GM19328 (cell line): ENCODE measurements at regions not wholly inside any gene's neighbourhood (a gene's known extent, or its start where the extent isn't known, plus 50 kb on each side); places are given as distances from the start of the nearest gene placed in this dataset.
"Not testable (repeated sequence)": the region's sequence is repeated elsewhere in the genome, so short reads cannot be mapped to it uniquely, and the experiment has no call there.

ENCODE experiments used
- ATAC-seq: cut with Tn5 transposase; IDR thresholded peaks from one replicate; pipeline ENCODE4 v1.9.1; 2021; ENCODE audit warnings: mild to moderate bottlenecking, moderate library complexity; ENCODE audit not compliant: unreplicated experiment

DNA sequence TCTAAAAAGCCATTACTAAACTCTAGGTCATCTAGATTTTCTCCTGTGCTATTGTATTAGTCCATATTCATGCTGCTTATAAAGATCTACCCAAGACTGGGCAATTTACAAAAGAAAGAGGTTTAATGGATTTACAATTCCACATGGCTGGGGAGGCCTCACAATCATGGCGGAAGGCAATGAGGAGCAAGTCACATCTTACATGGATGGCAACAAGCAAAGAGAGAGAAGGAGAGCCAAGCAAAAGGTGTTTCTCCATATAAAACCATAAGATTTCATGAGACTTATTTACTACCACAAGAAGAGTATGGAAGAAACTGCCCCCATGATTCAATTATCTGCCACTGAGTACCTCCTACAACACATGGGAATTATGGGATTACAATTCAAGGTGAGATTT, 69.6 kb upstream of the CCDC6 start:
- not testable (repeated sequence) for ATAC-seq

GRCh38 chr10:59971915-59972314, 65.6 kb upstream of the CCDC6 start:
- no peak for ATAC-seq

DNA sequence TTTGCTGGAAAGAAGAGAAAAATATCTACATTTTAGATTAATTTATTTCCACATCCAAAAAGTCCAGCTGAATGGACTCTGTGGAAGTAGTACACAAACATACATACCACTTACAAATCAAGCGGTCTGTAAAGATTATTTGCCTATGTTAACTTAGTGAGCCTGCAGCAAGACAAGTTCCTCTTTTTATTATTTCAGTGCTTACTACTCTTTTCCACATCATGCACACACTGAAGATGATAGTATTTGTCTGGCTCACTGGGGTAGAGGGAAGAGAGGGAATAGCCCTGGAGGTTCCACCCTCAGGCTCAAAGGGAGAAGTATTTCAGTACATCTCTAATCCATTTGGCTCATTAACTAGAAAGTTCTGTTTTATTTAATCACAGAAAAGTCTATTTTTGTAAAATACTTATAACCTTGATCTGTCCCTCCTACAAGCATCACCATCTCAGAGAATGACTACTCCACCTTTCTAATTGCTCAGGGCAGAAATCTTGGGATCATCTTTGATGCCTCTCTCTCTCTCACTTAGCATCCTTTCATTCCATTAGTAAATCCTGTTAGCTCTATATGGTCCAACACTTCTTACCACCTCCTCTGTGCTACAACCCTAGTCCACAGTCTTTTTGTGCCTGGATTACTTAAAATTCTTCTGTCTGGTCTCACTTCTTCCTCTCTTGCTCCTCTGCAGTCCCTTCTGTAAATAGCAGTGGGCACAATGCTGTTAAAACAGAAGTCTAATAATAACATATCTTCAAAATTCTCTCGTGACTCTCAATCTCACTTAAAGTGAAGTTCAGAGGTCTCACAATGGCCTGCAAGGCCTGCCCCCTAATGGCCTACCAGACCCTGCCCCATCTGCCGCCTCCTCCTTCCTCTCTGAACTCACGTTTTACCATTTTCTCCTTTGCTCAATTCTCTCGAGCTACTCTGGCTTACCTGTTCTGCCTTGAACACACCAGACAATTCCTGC, 64.3 kb upstream of the CCDC6 start:
- peak; percentile 92 for ATAC-seq

DNA sequence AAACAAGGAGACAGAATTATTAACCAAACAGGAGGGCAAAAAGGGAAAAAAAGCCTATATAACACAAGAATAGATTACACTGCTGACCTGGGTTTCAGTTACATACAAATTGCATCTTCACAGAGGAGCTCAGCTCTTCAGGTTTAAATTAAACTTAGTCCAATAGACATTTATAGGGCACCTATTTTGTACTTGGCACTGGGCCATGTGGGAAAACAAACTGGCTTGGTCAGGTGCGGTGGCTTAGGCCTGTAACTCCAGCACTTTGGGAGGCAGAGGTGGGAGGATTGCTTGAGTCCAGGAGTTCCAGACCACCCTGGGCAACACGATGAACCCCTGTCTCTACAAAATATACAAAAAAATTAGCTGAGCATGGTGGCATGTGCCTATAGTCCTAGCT, 62.3 kb upstream of the CCDC6 start:
- no peak for ATAC-seq

DNA sequence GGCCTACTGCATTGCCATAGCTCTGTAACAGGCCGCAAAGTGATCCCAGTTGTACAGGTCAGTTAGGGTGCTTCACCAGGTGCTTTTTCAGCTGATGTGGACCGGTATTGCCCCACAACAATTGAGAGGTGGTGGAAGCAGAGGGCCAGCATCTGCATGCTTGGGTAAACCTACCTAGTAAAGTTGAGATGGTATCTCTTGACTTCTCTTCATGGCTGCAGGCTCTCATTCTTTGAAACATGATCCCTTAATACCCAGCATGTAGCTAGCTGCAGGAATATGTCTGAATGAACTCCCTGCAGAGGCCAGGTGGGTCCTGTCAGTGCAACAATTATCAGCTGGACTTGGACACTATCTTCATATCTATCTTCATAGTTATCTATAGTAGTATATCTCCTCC, 60.7 kb upstream of the CCDC6 start:
- ATAC-seq: no peak

GRCh38 chr10:59965899-59966650, 59.7 kb upstream of the CCDC6 start:
- no peak for ATAC-seq

DNA sequence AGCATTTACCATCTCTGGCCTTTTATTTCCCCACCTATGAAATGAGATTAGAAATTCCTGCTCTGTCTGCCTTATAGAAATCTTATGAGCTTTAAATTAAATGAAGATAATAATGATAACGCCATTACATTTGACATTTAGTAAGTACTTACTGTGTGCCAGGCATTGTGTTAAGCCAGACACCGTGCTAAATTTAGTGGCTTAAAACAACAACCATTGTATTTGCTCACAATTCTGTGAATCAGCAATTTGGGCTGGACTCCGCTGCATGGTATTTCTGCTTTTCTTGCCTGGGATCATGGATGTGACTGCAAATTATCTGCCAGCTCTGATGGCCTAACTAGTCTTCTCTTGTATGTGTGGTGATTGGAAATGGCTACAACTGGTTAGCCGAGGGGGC, 56.4 kb upstream of the CCDC6 start:
- ATAC-seq: no peak

DNA sequence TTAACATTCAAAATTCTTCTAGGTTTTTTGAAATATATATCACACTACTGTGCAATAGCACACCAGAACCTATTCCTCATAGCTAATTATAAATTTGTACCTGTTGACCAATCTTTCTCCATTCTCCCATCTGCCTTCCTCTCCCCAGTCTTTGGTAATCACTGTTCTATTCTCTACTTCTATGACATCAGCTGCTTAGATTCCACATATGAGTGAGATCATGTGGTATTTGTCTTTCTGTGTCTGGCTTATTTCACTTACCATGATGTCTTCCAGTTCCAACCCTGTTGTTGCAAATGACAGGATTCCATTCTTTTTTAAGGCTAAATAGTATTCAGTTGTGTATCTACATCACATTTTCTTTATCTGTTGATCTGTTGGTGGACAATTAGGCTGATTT, 54.4 kb upstream of the CCDC6 start:
- ATAC-seq: no peak

- no peak for ATAC-seq
Measured at GRCh38 chr10:59959504-59960018, 53.2 kb upstream of the CCDC6 start.

DNA sequence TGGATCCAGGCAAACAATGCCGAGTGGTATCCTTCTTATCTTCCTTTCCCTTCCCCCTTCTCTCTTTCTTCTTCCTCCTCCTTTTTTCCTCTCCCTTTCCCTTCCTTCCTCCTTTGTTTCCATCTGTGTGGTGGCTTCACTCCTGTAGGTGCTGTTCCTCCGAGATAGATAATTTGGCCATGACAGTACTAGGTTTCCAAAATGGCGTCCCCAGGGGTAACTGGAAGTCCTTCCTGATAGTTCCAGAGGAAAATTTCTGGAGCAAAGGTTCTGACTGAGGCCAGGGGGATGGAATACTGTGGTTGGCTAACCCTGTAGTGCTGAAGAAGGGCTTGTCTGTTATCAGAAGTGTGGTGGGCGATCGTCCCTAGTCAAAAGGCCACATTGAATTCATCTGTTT, 52.5 kb upstream of the CCDC6 start:
- no peak for ATAC-seq

DNA sequence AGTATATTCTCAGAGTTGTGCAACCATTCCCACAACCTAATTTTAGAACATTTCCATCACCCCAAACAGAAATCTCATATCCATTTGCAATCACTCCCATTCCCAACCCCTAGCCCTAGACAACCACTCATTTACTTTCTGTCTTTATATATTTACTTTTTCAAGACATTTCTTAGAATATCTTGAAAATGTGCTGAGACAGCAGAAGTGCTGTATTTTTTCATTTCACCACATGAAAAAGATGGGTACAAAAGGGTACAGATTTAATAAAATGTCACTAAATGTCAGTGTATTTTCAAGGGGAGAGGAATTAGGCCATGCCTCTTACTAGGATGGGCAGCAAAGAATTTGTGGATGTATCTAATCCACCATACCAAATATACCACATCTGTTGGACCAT, 51.6 kb upstream of the CCDC6 start:
- ATAC-seq: no peak
